Urinary bladder (tissue), 3 donors: ENCODE measurements at regions not wholly inside any gene's neighbourhood (a gene's known extent, or its start where the extent isn't known, plus 50 kb on each side); places are given as distances from the start of the nearest gene placed in this dataset.

ENCODE experiments used
- DNase-seq: peaks from one replicate; pipeline ENCODE4 v3.0.0-alpha.2; 2015; ENCODE audit errors: extremely low spot score
- H3K27ac ChIP-seq: one replicate; pipeline ENCODE4 v1.5.1; 2013; ENCODE audit warnings: low read depth, mild to moderate bottlenecking, moderate library complexity
- H3K36me3 ChIP-seq: one replicate; pipeline ENCODE4 v1.6.1; 2013; ENCODE audit warnings: mild to moderate bottlenecking, moderate library complexity; ENCODE audit not compliant: insufficient read depth
- H3K4me1 ChIP-seq: one replicate; pipeline ENCODE4 v1.6.1; 2013; ENCODE audit warnings: mild to moderate bottlenecking, moderate library complexity; ENCODE audit not compliant: insufficient read depth
- H3K4me3 ChIP-seq: one replicate; pipeline ENCODE4 v1.5.1; 2013; ENCODE audit warnings: low read depth, low read length
- WGBS: extraction: QIAGEN DNeasy Blood & Tissue Kit; methylation state at CpG from one replicate; pipeline ENCODE4 v1.1.7; 2013; 5-methylcytosine and 5-hydroxymethylcytosine counted together
- donor health status: healthy with polysubstance abuse.
- donor health status: healthy.

- Histone ChIP-seq H3K4me3 (no peak overlapping the region), H3K27ac (no peak overlapping the region), H3K4me1 (no peaks in the 10 kb centered on the region), H3K36me3 (no peaks in the 10 kb centered on the region)
- DNase-seq = no peak
- 98% methylated on average over 2 of the region's 2 CpGs for WGBS
Observed at GRCh38 chr2:42868874-42869273, 76.5 kb upstream of the HAAO start.

DNA sequence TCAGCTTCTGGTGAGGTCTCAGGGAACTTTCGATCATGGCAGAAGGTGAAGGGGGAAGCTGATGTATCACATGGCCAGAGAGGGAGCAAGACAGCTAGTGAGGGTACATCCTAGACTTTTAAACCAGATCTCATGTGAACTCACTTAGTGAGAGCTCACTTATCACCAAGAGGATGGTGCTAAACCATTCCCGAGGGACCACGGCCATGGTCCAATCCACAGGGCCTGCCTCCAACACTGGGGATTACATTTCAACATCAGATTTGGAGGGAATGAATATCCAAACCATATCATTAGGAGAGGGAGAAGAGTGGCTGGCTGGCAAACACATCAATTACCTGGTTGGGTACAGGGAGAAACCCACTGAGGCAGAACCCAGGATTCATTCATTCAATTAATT is 75.7 kb upstream of the HAAO start:
- WGBS = 97% methylated on average over 3 of the region's 3 CpGs
- DNase-seq = no peak
- no peaks in the 10 kb centered on the region for H3K36me3 ChIP-seq
- H3K27ac ChIP-seq = no peak overlapping the region
- H3K4me3 ChIP-seq = no peak overlapping the region
- H3K4me1 ChIP-seq = no peaks in the 10 kb centered on the region

DNA sequence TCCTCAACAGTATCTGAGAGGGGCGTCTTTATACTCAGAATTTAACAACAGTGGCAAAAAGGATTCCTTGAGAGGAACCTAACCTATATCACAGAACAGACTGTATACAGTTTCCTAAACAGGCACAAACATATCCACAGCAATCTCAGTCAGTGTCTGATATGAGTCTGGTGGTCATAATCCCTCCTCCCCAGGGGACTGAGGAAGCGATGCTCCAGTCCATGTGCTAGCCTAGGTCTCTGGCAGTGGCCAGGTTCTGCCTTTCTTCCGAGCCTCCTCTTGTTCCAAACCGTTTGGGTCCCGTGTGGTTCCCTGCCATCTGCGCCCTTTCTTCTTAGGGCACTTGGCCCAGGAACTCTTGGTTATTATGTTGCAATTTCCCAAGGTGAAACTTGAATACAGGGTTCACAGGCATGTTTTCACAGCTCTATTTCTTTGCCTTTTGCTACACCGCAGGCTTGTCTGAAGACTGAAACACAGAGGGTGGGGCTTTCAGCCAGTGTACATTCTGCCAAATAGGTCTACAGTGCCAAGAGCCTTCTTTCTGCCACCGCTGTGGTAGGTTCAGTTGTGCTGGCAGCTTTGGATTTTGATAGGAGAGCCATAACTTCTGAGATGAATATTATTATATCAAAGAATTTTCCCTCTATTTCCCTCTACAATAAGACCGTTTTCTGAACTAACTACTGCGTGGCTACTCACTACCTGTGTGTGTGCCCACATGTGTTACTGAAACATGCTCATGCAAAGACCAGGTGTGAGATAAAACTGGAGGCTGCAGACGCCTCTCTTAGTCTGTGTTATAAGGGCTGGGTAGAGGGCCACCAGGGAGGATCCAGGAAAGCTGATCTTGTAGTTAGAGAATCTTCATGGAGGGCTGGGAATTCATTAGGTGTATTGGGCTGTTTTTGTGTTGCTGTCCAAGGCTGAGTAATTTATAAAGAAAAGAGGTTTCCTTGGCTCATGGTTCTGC is 75.0 kb upstream of the HAAO start:
- H3K36me3 ChIP-seq = no peaks in the 10 kb centered on the region
- DNase-seq = no peak
- no peak overlapping the region for H3K27ac ChIP-seq
- 69% methylated on average over 11 of the region's 11 CpGs for WGBS
- H3K4me1 ChIP-seq = no peaks in the 10 kb centered on the region
- H3K4me3 ChIP-seq = no peak overlapping the region

DNA sequence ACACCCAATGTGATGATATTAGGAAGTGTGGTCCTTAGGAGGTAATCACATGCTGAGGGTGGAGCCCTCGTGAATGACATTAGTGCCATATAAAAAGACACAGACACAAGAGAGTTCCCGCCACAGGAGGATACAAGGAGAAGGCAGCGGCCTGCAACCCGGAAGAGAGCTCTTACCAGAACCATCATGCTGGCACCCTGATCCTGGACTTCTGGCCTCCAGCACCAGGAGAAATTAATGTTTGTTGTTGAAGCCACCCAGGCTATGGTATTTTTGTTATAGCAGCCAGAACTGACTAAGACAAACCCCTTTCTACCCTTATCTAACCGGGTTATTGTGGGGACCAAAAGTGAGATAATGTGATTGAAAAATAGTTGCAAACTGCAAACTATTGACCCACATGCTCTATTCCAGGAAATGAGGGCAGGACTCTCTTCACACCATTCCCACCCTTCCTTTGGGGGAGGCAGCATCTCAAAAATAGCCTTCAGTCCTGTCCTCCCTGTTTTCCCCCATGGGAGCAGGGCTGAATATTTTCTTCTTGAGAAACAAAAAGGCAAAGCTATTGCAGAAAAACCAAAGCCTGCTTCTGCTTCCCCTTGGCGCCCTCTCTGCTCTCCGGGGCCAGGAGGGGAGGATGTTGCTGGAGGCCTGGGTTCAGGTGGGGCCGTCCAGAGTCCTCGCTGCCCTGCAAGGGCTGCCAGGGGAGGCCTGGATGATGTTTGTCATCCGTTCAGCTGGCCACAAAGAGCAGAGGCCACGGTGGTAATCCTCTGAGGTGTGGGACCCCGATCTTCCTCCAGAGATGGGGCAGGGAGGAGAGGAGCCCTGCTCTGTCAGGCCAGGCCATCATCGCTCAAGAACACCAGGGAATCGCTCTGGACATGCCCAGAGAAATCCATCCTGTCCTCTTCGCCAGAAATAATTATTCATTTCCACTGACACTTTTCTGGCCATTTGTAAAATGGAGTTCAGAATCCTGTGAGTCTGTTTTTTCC is 73.8 kb upstream of the HAAO start:
- 53% methylated on average over 15 of the region's 15 CpGs for whole genome bisulfite sequencing
- Histone ChIP-seq H3K27ac (peak overlapping the region; percentile 45), H3K4me1 (no peaks in the 10 kb centered on the region), H3K4me3 (no peak overlapping the region), H3K36me3 (no peaks in the 10 kb centered on the region)
- no peak for DNase-seq

- no peak for DNase-seq
- 96% methylated on average over 8 of the region's 8 CpGs for WGBS
- H3K27ac ChIP-seq = no peak overlapping the region
- no peak overlapping the region for H3K4me3 ChIP-seq
- H3K36me3 ChIP-seq = no peaks in the 10 kb centered on the region
- H3K4me1 ChIP-seq = no peaks in the 10 kb centered on the region
Observed at GRCh38 chr2:42864641-42865280, 72.4 kb upstream of the HAAO start.

DNA sequence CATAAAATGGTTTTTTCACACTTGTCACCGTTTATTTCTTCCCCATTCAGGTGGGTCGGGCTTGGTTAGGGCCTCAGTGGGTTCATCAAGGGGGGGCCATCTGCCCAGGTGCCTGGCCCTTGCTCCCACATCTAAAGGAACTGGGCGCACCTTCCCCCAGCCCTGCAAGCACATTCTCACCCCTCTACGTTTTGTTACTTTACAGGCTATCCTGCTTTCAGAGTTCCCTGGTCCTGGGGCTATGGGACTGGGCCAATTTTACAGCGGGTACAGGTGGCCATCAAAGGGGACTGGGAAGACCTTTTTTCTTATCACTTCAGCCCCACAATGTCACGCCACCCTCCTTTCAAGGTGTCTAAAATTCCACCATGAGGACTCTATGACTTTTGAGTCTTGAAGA is 71.8 kb upstream of the HAAO start:
- no peaks in the 10 kb centered on the region for H3K36me3 ChIP-seq
- no peak for DNase-seq
- WGBS = 92% methylated on average over 6 of the region's 6 CpGs
- H3K4me3 ChIP-seq = no peak overlapping the region
- H3K4me1 ChIP-seq = no peaks in the 10 kb centered on the region
- no peak overlapping the region for H3K27ac ChIP-seq

DNA sequence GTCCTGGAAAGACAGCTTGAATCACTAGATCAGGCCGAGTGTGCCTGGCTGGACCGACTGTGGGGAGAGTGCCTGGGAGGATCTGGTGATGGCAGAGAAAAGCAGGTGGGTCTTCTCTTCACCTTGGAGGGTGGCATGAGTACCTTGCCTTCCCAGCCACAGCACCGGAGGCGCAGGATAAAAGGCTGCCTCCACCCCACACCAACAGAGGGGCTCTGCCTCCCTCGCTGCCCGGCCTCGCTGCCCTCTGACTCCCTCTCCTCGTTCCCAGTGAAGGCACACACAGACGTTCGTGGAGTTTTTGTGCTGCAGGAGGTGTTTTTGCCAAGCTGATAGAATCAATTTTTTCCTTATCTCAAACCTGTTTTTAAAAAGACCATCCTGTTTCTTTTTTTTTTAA is 71.4 kb upstream of the HAAO start:
- no peak for DNase-seq
- Histone ChIP-seq H3K4me3 (no peak overlapping the region), H3K4me1 (no peaks in the 10 kb centered on the region), H3K27ac (no peak overlapping the region), H3K36me3 (no peaks in the 10 kb centered on the region)
- 87% methylated on average over 10 of the region's 10 CpGs for WGBS

DNA sequence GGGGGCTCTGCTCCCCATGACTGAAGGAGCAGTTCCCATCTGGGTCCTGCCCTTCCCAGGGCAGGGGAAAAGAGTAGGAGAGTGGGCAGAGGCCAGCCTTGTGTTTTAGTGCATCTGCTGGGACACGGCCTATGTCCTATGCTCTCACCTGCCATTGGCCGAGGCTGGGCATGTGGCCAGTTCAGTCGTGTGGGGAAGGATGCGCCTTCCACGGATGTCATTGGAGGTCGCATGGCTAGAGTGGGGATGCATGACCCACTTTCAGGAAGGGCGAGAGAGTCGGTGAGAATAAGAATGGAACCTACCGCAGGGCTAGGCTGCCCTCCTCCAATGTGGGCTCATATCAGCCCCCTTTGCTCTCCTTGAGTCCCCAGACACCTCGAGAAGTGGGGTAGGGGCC is 70.9 kb upstream of the HAAO start:
- no peak overlapping the region for H3K27ac ChIP-seq

DNA sequence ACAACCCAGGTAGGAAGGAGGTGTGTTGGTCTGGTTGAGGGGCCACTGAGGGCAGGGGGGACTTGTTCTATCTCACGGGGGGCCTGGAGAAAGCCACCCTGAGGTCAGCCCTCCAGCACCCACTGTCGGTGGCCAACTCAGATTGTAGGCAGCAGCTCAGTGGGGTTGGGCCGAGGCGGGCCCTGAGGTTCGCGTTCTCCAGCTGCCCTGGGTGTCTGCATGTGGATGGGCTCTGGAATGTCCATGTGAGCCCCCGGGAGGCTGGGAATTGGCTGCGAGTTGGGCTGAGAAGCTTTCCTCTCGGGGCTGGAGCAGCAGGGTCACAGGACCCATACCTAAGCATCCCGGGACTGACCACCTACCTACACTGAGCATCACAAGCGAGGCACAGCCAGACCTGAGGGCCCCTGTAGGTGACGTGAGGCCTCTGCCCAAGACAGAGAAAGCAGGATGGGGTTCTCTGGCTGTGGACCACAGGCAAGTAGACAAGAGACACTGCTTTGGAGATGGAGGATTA is 70.3 kb upstream of the HAAO start:
- Histone ChIP-seq H3K36me3 (no peaks in the 10 kb centered on the region), H3K27ac (no peak overlapping the region), H3K4me1 (no peaks in the 10 kb centered on the region), H3K4me3 (no peak overlapping the region)
- WGBS = 85% methylated on average over 12 of the region's 12 CpGs
- no peak for DNase-seq

More for the DNA sequence above, 70.9 kb upstream of the HAAO start:
- no peaks in the 10 kb centered on the region for H3K36me3 ChIP-seq
- H3K4me1 ChIP-seq = no peaks in the 10 kb centered on the region
- WGBS = 90% methylated on average over 10 of the region's 10 CpGs
- H3K4me3 ChIP-seq = no peak overlapping the region
- DNase-seq = no peak

DNA sequence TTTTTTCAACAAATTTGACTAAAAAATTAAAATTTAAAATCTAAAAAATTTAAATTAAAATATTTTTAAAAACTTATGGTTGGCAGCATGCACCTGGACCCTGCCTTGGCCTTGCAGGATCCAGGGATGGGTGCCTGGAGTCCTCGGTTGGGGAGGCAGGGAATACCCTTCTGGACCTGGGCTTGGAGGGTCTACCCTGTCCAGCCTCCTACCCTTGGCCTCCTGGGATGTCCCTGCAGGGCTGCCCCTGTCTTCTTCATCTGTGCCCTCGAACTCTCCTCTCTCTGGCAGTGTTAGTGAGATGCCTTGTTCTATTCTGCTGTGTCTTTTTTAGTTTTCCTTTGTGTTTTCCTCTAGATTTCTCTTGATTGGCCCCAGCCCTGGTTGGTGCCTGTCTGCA is 68.9 kb upstream of the HAAO start:
- H3K4me1 ChIP-seq = no peaks in the 10 kb centered on the region
- no peak for DNase-seq
- 94% methylated on average over 2 of the region's 2 CpGs for WGBS
- H3K36me3 ChIP-seq = no peaks in the 10 kb centered on the region
- H3K27ac ChIP-seq = no peak overlapping the region
- no peak overlapping the region for H3K4me3 ChIP-seq

DNA sequence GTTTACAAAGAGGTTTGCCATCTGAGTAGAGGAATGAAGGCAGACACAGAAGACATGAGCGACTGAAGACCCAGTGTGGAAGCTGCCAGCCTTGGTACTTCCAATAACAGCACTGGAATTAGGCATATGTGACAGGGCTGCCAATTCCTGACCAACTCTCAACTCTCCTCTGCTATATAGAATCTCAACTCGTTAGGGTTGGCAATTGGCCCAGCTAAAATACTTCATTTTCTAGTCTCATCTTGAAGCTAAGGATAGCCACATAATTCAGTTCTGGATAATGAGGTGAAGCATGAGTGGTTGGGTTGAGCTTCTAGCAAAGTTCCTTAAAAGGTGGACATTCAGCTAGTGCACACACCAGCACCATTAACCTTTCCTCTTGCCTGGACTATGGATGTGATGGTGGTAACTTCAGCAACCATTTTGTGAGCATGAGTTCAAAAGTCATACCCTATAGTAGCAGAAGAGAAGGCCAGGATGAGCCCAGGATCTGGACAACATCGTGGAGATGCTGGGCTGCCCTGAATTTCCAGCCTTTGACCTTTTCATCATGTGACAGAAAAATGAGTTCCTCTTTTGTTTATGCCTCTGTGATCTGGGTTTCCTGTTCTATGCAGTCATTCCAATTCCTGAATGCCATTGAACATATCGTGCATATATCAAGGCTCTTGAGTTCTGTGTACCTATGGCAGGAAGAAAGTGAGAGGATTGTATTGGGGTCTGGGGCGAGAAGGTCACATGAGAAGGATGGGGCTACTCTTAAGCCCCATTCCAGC is 68.1 kb upstream of the HAAO start:
- no peak overlapping the region for H3K27ac ChIP-seq
- no peak for DNase-seq

GRCh38 chr2:42859791-42860190 is 67.4 kb upstream of the HAAO start:
- H3K4me3 ChIP-seq = no peak overlapping the region
- DNase-seq = no peak
- no peaks in the 10 kb centered on the region for H3K36me3 ChIP-seq
- H3K27ac ChIP-seq = no peak overlapping the region
- H3K4me1 ChIP-seq = no peaks in the 10 kb centered on the region
- WGBS = 56% methylated on average over 4 of the region's 4 CpGs

More for the DNA sequence above, 68.1 kb upstream of the HAAO start:
- WGBS = 81% methylated on average over 5 of the region's 5 CpGs
- Histone ChIP-seq H3K4me1 (no peaks in the 10 kb centered on the region), H3K4me3 (no peak overlapping the region), H3K36me3 (no peaks in the 10 kb centered on the region)
